Karpas-422 (cell line): ENCODE measurements at regions not wholly inside any gene's neighbourhood (a gene's known extent, or its start where the extent isn't known, plus 50 kb on each side); places are given as distances from the start of the nearest gene placed in this dataset.
A peak's percentile ranks its signal among the peaks of the same experiment; 100 is the strongest.

Experiments
- DNase-seq: peaks from one replicate; pipeline ENCODE4 v3.0.0-alpha.2; 2015
- H2AFZ ChIP-seq: fragments of 200-600 bp; sonication (generic); 2 replicates; pipeline ENCODE4 v1.6.1; 2014; ENCODE audit warnings: antibody characterized with exemption, low read length, mixed read lengths
- H3K27ac ChIP-seq: fragments of 200-600 bp; sonication (generic); 2 replicates; pipeline ENCODE4 v1.5.1; 2014; ENCODE audit warnings: mild to moderate bottlenecking, low read length, moderate library complexity
- H3K27me3 ChIP-seq: fragments of 200-600 bp; sonication (generic); 2 replicates; pipeline ENCODE4 v1.6.1; 2014; ENCODE audit warnings: low read length, mixed read lengths
- H3K36me3 ChIP-seq: fragments of 200-600 bp; sonication (generic); 2 replicates; pipeline ENCODE4 v1.6.1; 2014; ENCODE audit warnings: low read length, mixed read lengths; ENCODE audit not compliant: insufficient read depth
- H3K4me1 ChIP-seq: fragments of 200-600 bp; sonication (generic); 2 replicates; pipeline ENCODE4 v1.6.1; 2014; ENCODE audit warnings: mild to moderate bottlenecking, low read length, mixed read lengths
- H3K4me2 ChIP-seq: fragments of 200-600 bp; sonication (generic); 2 replicates; pipeline ENCODE4 v1.6.1; 2014; ENCODE audit warnings: low read length, low read depth, mild to moderate bottlenecking; ENCODE audit not compliant: poor library complexity, severe bottlenecking
- H3K4me3 ChIP-seq: fragments of 200-600 bp; sonication (generic); 2 replicates; pipeline ENCODE4 v1.5.1; 2014; ENCODE audit warnings: mild to moderate bottlenecking, antibody characterized with exemption, low read length, mixed read lengths
- H3K79me2 ChIP-seq: fragments of 200-600 bp; sonication (generic); 2 replicates; pipeline ENCODE4 v1.6.1; 2014; ENCODE audit warnings: mild to moderate bottlenecking, low read length, mixed read lengths
- H3K9ac ChIP-seq: fragments of 200-600 bp; sonication (generic); 2 replicates; pipeline ENCODE4 v1.6.0; 2014; ENCODE audit warnings: low read length
- H3K9me2 ChIP-seq: fragments of 200-600 bp; sonication (generic), shearing (Covaris generic); replicated peaks from 2 replicates; pipeline ENCODE4 v1.6.0; 2014; ENCODE audit warnings: mild to moderate bottlenecking, low read length, moderate library complexity; ENCODE audit not compliant: insufficient read depth
- H3K9me3 ChIP-seq: fragments of 300-700, 200-600 bp; sonication (generic); 2 replicates; pipeline ENCODE4 v1.6.1; 2014; ENCODE audit warnings: low read length, mixed read lengths
- H4K20me1 ChIP-seq: fragments of 200-600 bp; sonication (generic); 2 replicates; pipeline ENCODE4 v1.6.1; 2014; ENCODE audit warnings: mild to moderate bottlenecking, antibody characterized with exemption, low read length, low read depth; ENCODE audit not compliant: insufficient read depth

GRCh38 chr13:40438999-40439797, 227.2 kb downstream of the FOXO1 start:
- Histone ChIP-seq H3K9ac (peak overlapping the region; percentile 34), H3K79me2 (no peaks in the 10 kb centered on the region), H3K9me3 (no peaks in the 10 kb centered on the region), H3K4me1 (peaks cover 47% of the 10 kb centered on the region), H3K27ac (no peak overlapping the region), H3K4me2 (peak overlapping the region; percentile 65), H3K27me3 (no peaks in the 10 kb centered on the region), H2AFZ (peak overlapping the region; percentile 35; the same call in 1 of the 2 replicates), H3K4me3 (peak overlapping the region; percentile 19; the same call in 1 of the 2 replicates), H3K9me2 (no peaks in the 10 kb centered on the region), H4K20me1 (no peaks in the 10 kb centered on the region), H3K36me3 (no peaks in the 10 kb centered on the region)
- DNase-seq = no peak

DNA sequence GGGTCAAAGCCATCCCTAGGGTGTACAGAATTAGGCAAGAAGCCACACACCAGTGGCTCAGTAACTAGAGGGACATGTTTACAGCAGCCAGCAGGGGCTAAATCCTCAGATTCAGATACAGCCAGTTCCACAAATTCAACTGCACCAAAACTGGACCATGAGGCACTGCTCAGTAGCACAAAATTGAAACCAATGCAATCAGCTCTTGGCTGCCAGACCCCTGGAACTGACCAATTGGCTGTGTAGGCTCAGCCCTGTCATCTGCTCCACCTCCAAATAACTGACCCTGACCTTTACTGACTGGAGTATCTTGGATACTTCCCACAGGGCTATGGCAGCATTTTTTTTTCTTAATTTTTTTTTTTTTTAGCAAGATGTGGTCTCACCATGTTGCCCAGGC, 226.5 kb downstream of the FOXO1 start:
- Histone ChIP-seq H3K27ac (no peak overlapping the region), H3K4me3 (no peak overlapping the region), H4K20me1 (no peaks in the 10 kb centered on the region), H3K4me2 (no peak overlapping the region), H3K36me3 (no peaks in the 10 kb centered on the region), H2AFZ (no peak overlapping the region), H3K27me3 (no peaks in the 10 kb centered on the region), H3K9me3 (no peaks in the 10 kb centered on the region), H3K4me1 (peaks cover 47% of the 10 kb centered on the region), H3K9me2 (no peaks in the 10 kb centered on the region), H3K9ac (no peak overlapping the region), H3K79me2 (no peaks in the 10 kb centered on the region)
- DNase-seq = peak; percentile 55

DNA sequence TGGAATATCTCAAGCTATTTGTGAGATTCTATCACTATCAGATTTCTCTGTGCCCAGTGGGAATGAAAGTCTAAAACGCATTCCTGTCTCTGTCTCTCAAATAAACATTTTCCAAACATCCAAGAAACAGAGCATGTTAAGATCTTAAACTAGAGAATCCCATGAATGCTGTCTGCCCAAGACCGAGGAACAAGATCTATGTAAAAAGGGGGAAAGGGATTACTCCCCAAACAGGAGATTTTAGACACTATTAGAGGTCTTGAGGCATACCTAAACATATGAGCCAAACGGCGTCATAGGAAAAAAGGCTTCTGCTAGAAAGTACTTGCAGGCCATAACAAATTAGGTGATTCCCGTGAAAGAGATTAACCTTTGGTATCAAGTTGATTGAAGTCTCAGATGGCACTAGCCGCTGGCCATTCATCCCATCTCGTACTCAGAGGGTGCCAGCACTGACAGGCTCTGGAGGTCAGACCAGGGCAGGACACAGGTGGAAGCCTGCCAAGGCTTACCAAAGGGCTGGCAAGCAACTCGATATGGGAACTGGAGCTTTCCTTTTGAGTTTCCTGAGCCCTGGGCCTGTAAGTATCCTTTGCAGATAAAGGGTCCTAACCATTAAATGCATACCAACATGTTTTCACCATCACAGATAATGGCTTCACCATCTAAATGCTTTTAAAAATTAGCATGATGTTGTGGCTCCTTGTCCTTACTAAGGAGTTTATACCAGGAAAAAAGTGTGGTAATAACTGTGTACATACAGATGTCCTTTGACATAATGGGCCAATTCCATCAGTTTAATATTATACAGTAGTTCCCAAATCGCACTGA, 225.2 kb downstream of the FOXO1 start:
- H3K4me3 ChIP-seq = no peak overlapping the region
- no peaks in the 10 kb centered on the region for H3K27me3 ChIP-seq
- no peak overlapping the region for H2AFZ ChIP-seq
- H4K20me1 ChIP-seq = no peaks in the 10 kb centered on the region
- H3K9me2 ChIP-seq = no peaks in the 10 kb centered on the region
- no peaks in the 10 kb centered on the region for H3K79me2 ChIP-seq
- no peaks in the 10 kb centered on the region for H3K36me3 ChIP-seq
- H3K9ac ChIP-seq = no peak overlapping the region
- H3K4me2 ChIP-seq = no peak overlapping the region
- no peak overlapping the region for H3K27ac ChIP-seq
- DNase-seq = no peak
- H3K4me1 ChIP-seq = peaks cover 54% of the 10 kb centered on the region
- H3K9me3 ChIP-seq = no peaks in the 10 kb centered on the region

- H3K9me2 ChIP-seq = no peaks in the 10 kb centered on the region
- H2AFZ ChIP-seq = no peak overlapping the region
- H3K4me1 ChIP-seq = peaks cover 59% of the 10 kb centered on the region
- no peak overlapping the region for H3K9ac ChIP-seq
- H3K27ac ChIP-seq = no peak overlapping the region
- no peak overlapping the region for H3K4me2 ChIP-seq
- H4K20me1 ChIP-seq = no peaks in the 10 kb centered on the region
- no peak for DNase-seq
- no peaks in the 10 kb centered on the region for H3K27me3 ChIP-seq
- H3K4me3 ChIP-seq = no peak overlapping the region
- H3K36me3 ChIP-seq = no peaks in the 10 kb centered on the region
- H3K9me3 ChIP-seq = no peaks in the 10 kb centered on the region
- H3K79me2 ChIP-seq = no peaks in the 10 kb centered on the region
Measured at GRCh38 chr13:40442231-40442630, 224.2 kb downstream of the FOXO1 start.

DNA sequence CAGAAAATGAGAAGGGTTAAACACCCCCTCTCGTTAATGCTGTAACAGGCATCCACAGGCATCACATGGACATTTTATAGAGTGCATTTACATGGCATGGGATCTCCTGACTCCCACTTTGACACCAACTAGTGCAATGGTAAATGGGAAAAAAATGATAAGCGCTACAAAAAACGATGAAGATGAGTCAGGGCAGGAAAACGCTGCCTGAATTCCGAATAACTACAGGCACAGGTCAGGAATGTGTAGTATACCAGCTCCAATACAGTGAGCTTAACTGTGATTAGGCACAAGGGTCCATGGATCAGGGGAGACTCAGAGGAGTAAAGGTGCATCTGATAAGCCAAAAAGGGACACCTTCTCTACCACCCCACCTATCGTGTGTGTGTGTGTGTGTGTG, 223.6 kb downstream of the FOXO1 start:
- H3K9me3 ChIP-seq = no peaks in the 10 kb centered on the region
- H3K9me2 ChIP-seq = no peaks in the 10 kb centered on the region
- no peak overlapping the region for H3K27ac ChIP-seq
- H3K4me1 ChIP-seq = peaks cover 61% of the 10 kb centered on the region
- H3K27me3 ChIP-seq = no peaks in the 10 kb centered on the region
- no peaks in the 10 kb centered on the region for H3K36me3 ChIP-seq
- no peaks in the 10 kb centered on the region for H4K20me1 ChIP-seq
- no peak for DNase-seq
- no peak overlapping the region for H3K9ac ChIP-seq
- H3K4me3 ChIP-seq = no peak overlapping the region
- no peak overlapping the region for H2AFZ ChIP-seq
- H3K79me2 ChIP-seq = no peaks in the 10 kb centered on the region
- H3K4me2 ChIP-seq = no peak overlapping the region

DNA sequence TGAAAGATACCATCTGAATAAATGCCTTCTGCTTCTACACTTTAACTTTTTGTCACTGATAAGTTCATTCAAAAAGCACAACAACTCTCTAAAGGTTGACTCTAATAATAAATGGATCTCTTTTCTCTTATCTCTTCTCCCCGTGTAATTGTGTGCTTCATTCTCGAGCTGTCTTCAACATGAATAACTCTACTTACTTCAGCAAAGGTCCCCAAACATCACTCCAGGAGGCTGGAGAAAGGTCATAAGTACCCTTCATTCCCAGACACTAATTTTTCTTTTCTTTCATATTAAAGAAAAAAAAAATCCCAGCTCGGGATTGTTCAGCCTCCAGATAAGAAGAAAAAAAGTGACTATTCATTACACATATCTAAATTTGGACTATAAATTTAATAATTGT, 222.2 kb downstream of the FOXO1 start:
- peaks cover 4% of the 10 kb centered on the region; the same call in 1 of the 2 replicates for H3K36me3 ChIP-seq
- peaks cover 56% of the 10 kb centered on the region for H3K4me1 ChIP-seq
- H3K79me2 ChIP-seq = no peaks in the 10 kb centered on the region
- no peak overlapping the region for H3K27ac ChIP-seq
- H4K20me1 ChIP-seq = no peaks in the 10 kb centered on the region
- H3K9me3 ChIP-seq = peaks cover 3% of the 10 kb centered on the region; the same call in 1 of the 2 replicates
- no peak overlapping the region for H2AFZ ChIP-seq
- no peak overlapping the region for H3K4me3 ChIP-seq
- DNase-seq = no peak
- H3K4me2 ChIP-seq = peak overlapping the region; percentile 73
- no peaks in the 10 kb centered on the region for H3K27me3 ChIP-seq
- H3K9ac ChIP-seq = no peak overlapping the region
- no peaks in the 10 kb centered on the region for H3K9me2 ChIP-seq

DNA sequence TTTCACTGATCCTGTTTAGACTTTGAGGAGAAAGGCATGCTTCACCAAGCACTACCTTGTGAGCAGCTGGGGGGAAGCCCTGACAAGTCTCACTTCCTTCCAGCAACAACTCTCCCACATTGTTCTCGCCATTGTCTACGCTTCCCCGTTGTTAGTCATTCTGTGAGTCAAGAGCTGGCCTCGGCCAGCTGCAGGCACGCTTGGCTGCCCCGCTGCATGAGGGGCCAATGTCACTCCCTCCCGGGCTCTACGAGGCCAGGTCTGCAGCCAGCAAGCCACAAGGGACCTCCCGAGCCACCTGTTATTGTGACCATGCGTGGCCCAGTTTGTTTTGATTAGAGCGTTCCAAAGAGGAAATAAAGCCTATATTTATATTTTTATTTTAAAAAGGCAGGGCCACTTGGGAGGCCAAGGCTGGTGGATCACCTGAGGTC, 220.9 kb downstream of the FOXO1 start:
- Histone ChIP-seq H2AFZ (no peak overlapping the region), H4K20me1 (no peaks in the 10 kb centered on the region), H3K4me2 (peak overlapping the region; percentile 73), H3K9ac (peak overlapping the region; percentile 53), H3K9me2 (no peaks in the 10 kb centered on the region), H3K9me3 (peaks cover 5% of the 10 kb centered on the region; the same call in 1 of the 2 replicates), H3K36me3 (peaks cover 6% of the 10 kb centered on the region; the same call in 1 of the 2 replicates), H3K27ac (peak overlapping the region; percentile 90), H3K79me2 (no peaks in the 10 kb centered on the region), H3K4me3 (peak overlapping the region; percentile 49; the same call in 1 of the 2 replicates), H3K27me3 (no peaks in the 10 kb centered on the region), H3K4me1 (peaks cover 48% of the 10 kb centered on the region)
- peak; percentile 96 for DNase-seq

DNA sequence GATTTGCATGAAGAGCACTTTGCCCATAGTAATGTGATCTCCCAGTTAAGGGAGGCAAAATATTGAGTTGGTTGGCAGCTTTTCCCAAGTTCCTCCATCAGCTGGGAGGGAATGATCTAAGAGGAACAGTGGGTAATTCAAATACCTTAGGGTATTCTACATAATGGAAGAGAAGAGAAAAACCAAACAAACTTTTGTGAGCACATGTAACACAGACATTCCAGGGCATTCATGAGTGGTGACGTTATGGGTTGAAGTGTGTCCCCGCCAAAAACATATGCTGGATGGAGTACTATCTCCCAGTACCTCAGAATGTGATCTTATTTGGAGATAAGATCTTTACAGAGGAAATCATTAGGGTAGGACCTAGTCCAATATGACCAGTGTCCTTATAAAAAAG, 220.1 kb downstream of the FOXO1 start:
- no peaks in the 10 kb centered on the region for H3K79me2 ChIP-seq
- no peak overlapping the region for H2AFZ ChIP-seq
- DNase-seq = peak; percentile 45
- peaks cover 6% of the 10 kb centered on the region; the same call in 1 of the 2 replicates for H3K36me3 ChIP-seq
- H3K9me2 ChIP-seq = no peaks in the 10 kb centered on the region
- H3K9me3 ChIP-seq = peaks cover 5% of the 10 kb centered on the region; the same call in 1 of the 2 replicates
- no peak overlapping the region for H3K9ac ChIP-seq
- no peaks in the 10 kb centered on the region for H3K27me3 ChIP-seq
- peak overlapping the region; percentile 32 for H3K4me2 ChIP-seq
- H3K4me3 ChIP-seq = no peak overlapping the region
- no peaks in the 10 kb centered on the region for H4K20me1 ChIP-seq
- peaks cover 48% of the 10 kb centered on the region for H3K4me1 ChIP-seq
- peak overlapping the region; percentile 90 for H3K27ac ChIP-seq
